ENCODE measurements at regions not wholly inside any gene's neighbourhood (a gene's known extent, or its start where the extent isn't known, plus 50 kb on each side); places are given as distances from the start of the nearest gene placed in this dataset.

DNA sequence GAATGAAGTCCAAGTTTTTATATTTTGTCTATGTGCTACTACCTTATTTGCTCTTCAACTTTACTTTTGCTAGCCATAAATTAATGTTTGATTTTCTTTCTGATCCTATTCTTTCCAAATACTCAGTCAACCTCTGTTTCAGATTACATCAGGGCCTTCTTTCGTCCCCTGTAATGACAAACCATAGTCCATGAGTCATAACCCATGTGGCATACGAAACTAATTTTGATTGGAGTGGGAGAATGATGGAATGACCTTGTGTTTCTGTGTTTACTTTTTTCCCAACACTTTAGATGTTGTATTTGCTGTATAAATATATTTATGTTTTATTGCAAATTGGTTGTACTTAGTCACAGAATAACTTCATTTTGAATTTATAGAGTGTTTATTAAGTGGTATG, 1043.1 kb downstream of the DTWD2 start:
- Histone ChIP-seq H3K36me3 (ENCODE audit: control insufficient read depth in 4 of 4, insufficient read depth in 4 of 4, low read length in 4 of 4) (no peaks in the 10 kb centered on the region), H3K27me3 (ENCODE audit: control insufficient read depth in 3 of 3, insufficient read depth in 3 of 3, low read length in 2 of 3) (no peaks in the 10 kb centered on the region), H3K9me3 (ENCODE audit: control insufficient read depth in 4 of 4, insufficient read depth in 3 of 4, low read length in 3 of 4) (peaks cover 0 to 9% (median 0%) of the 10 kb centered on the region in 4 donors), H3K4me3 (no peak overlapping the region), H3K9ac (ENCODE audit: insufficient read depth in 1 of 2, low read length in 2 of 2) (no peak overlapping the region), H3K27ac (ENCODE audit: low read depth in 1 of 2, low read length in 1 of 2) (no peak overlapping the region), H3K4me1 (ENCODE audit: control insufficient read depth in 5 of 5, insufficient read depth in 5 of 5, low read length in 5 of 5) (no peaks in the 10 kb centered on the region)
- no peak for TF ChIP-seq CTCF (IDR thresholded peaks at IDR 0.05; ENCODE audit: control extremely low read depth, extremely low read depth)
- no peak for ATAC-seq (ENCODE audit: insufficient read depth, low FRiP score)
- no peak for DNase-seq
- 85 to 88% methylated on average over 2 of the region's 2 CpGs for WGBS, 2 donors

GRCh38 chr5:117943541-117943940, 1044.8 kb downstream of the DTWD2 start:
- DNase-seq: no peak
- 30 to 43% methylated on average over 3 of the region's 3 CpGs for WGBS, 2 donors

DNA sequence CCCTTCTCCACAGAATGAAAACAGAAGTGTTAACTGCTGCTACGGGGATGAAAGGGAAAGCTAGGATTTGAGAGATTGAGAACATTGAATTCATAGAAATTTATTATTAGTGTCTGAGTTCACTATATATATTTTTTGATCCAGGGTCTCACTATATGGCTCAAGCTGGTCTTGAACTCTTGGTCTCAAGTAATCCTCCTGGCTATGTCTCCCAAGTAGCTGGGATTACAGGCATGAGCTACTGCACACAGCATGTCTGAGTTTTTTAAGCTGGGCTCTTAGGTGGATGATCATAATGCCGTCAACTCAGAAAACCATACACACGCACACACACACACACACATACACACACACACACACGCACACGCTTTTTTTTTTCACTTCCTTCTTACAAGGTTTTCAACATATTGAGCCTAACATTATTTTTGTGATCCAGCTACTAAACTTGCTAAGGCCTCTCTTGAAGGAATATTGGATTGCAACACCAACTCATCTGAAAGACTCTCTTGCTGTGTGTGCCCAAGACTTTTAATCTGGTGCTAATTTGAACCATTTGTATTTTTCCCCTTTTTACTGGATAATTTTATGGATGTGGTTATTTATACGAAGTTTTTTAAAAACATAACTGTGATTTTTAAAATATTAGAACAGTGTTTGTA, 1045.4 kb downstream of the DTWD2 start:
- no peak overlapping the region for H3K4me3 ChIP-seq
- 83% methylated on average over 6 of the region's 6 CpGs for WGBS, 2 donors
- DNase-seq (no peak), ATAC-seq (ENCODE audit: insufficient read depth, low FRiP score) (no peak)
- no peak overlapping the region for H3K27ac ChIP-seq (ENCODE audit: low read depth in 1 of 2, low read length in 1 of 2)
- H3K9ac ChIP-seq (ENCODE audit: insufficient read depth in 1 of 2, low read length in 2 of 2): no peak overlapping the region
- H3K27me3 ChIP-seq (ENCODE audit: control insufficient read depth in 3 of 3, insufficient read depth in 3 of 3, low read length in 2 of 3): no peaks in the 10 kb centered on the region
- H3K36me3 ChIP-seq (ENCODE audit: control insufficient read depth in 4 of 4, insufficient read depth in 4 of 4, low read length in 4 of 4): no peaks in the 10 kb centered on the region
- peaks cover 0 to 12% (median 0%) of the 10 kb centered on the region in 4 donors for H3K9me3 ChIP-seq (ENCODE audit: control insufficient read depth in 4 of 4, insufficient read depth in 3 of 4, low read length in 3 of 4)
- TF ChIP-seq CTCF (IDR thresholded peaks at IDR 0.05; ENCODE audit: control extremely low read depth, extremely low read depth): no peak
- H3K4me1 ChIP-seq (ENCODE audit: control insufficient read depth in 5 of 5, insufficient read depth in 5 of 5, low read length in 5 of 5): no peaks in the 10 kb centered on the region

More at GRCh38 chr5:117943541-117943940, 1044.8 kb downstream of the DTWD2 start:
- H3K27ac ChIP-seq (ENCODE audit: low read depth in 1 of 2, low read length in 1 of 2): no peak overlapping the region
- H3K4me1 ChIP-seq (ENCODE audit: control insufficient read depth in 5 of 5, insufficient read depth in 5 of 5, low read length in 5 of 5): no peaks in the 10 kb centered on the region
- H3K36me3 ChIP-seq (ENCODE audit: control insufficient read depth in 4 of 4, insufficient read depth in 4 of 4, low read length in 4 of 4): no peaks in the 10 kb centered on the region
- no peaks in the 10 kb centered on the region for H3K27me3 ChIP-seq (ENCODE audit: control insufficient read depth in 3 of 3, insufficient read depth in 3 of 3, low read length in 2 of 3)
- TF ChIP-seq CTCF (IDR thresholded peaks at IDR 0.05; ENCODE audit: control extremely low read depth, extremely low read depth): no peak
- H3K9me3 ChIP-seq (ENCODE audit: control insufficient read depth in 4 of 4, insufficient read depth in 3 of 4, low read length in 3 of 4): peaks cover 0 to 12% (median 0%) of the 10 kb centered on the region in 4 donors
- no peak overlapping the region for H3K9ac ChIP-seq (ENCODE audit: insufficient read depth in 1 of 2, low read length in 2 of 2)
- no peak overlapping the region for H3K4me3 ChIP-seq
- no peak for ATAC-seq (ENCODE audit: insufficient read depth, low FRiP score)

DNA sequence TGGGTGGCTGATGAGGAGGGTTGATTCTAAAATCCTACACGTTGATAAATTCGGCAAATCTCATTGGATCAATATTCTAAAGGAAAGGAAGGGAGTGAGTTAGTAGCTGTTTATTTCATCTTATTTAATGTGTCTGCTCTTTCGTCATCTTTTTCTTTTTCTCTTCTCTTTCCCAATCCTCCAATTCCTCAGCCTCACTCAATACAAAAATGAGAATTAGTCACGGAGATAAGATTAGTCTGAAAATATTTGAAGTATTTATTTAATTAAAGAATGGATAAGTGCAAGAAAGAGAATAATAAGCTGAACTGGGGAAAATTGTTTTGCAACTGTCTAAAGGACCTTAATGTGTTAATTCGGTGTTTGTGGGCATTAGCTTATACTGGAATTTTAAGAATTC, 1095.1 kb downstream of the DTWD2 start:
- Histone ChIP-seq H3K36me3 (ENCODE audit: control insufficient read depth in 4 of 4, insufficient read depth in 4 of 4, low read length in 4 of 4) (no peaks in the 10 kb centered on the region), H3K9ac (ENCODE audit: insufficient read depth in 1 of 2, low read length in 2 of 2) (no peak overlapping the region), H3K27me3 (ENCODE audit: control insufficient read depth in 3 of 3, insufficient read depth in 3 of 3, low read length in 2 of 3) (no peaks in the 10 kb centered on the region), H3K9me3 (ENCODE audit: control insufficient read depth in 4 of 4, insufficient read depth in 3 of 4, low read length in 3 of 4) (no peaks in the 10 kb centered on the region), H3K4me3 (no peak overlapping the region), H3K27ac (ENCODE audit: low read depth in 1 of 2, low read length in 1 of 2) (no peak overlapping the region), H3K4me1 (ENCODE audit: control insufficient read depth in 5 of 5, insufficient read depth in 5 of 5, low read length in 5 of 5) (no peaks in the 10 kb centered on the region)
- DNase-seq (peak in 1 of 3 donors; percentile 12), ATAC-seq (ENCODE audit: insufficient read depth, low FRiP score) (no peak)
- no peak for TF ChIP-seq CTCF (IDR thresholded peaks at IDR 0.05; ENCODE audit: control extremely low read depth, extremely low read depth)
- 81 to 91% methylated on average over 5 of the region's 5 CpGs for WGBS, 2 donors
